Panc1 (cell line): ENCODE measurements at regions not wholly inside any gene's neighbourhood (a gene's known extent, or its start where the extent isn't known, plus 50 kb on each side); places are given as distances from the start of the nearest gene placed in this dataset.

Experiments
- ATAC-seq: fragments of 200-7000 bp; cut with Tn5 transposase; 2 replicates; pipeline ENCODE4 v1.9.1; 2020; ENCODE audit warnings: mild to moderate bottlenecking, moderate library complexity
- BruUV-seq: library from RNA; stranded (reverse); fragments of 400-500 nt; replicated peaks from 2 replicates; lab custom pipeline; 2021; lab: Mats Ljungman, UMichigan
- CTCF ChIA-PET: fragments of 300-600 bp; sonication (Branson Sonifier 250); formaldehyde crosslinking; loops from one replicate; lab custom pipeline; 2022; ENCODE audit warnings: antibody characterized with exemption; lab: Charles Lee
- POLR2A ChIA-PET: fragments of 300-600 bp; sonication (Branson Sonifier 250); formaldehyde crosslinking; loops from one replicate; lab custom pipeline; 2022; ENCODE audit warnings: antibody characterized with exemption; lab: Charles Lee
- DNase-seq: peaks from one replicate; pipeline ENCODE4 v3.0.0-alpha.2; 2010; ENCODE audit warnings: low read depth, low spot score
- H3K27ac ChIP-seq: 2 replicates; pipeline ENCODE4 v1.5.1; 2011; ENCODE audit warnings: mild to moderate bottlenecking, low read length, inconsistent platforms
- H3K27me3 ChIP-seq: fragments of 200-500 bp; sonication (Bioruptor generic); 2 replicates; pipeline ENCODE4 v1.6.0; 2014; ENCODE audit warnings: low read length, inconsistent platforms; ENCODE audit not compliant: control insufficient read depth, insufficient read depth
- H3K36me3 ChIP-seq: fragments of 200-500 bp; sonication (Bioruptor generic); 2 replicates; pipeline ENCODE4 v1.5.1; 2014; ENCODE audit warnings: inconsistent platforms, mild to moderate bottlenecking, low read length, moderate library complexity; ENCODE audit not compliant: control insufficient read depth, insufficient read depth
- H3K4me1 ChIP-seq: 2 replicates; pipeline ENCODE4 v1.5.1; 2011; ENCODE audit warnings: inconsistent platforms, mild to moderate bottlenecking, low read length, moderate library complexity; ENCODE audit not compliant: control insufficient read depth, insufficient read depth
- H3K4me3 ChIP-seq, 2 experiments: 2 replicates each; pipeline ENCODE4 v1.5.1; 2011 to 2012; ENCODE audit warnings: low read depth in 2 of 2, low read length in 2 of 2, mild to moderate bottlenecking in 2 of 2, inconsistent platforms in 1 of 2, moderate library complexity in 1 of 2
- H3K9me3 ChIP-seq: fragments of 200-500 bp; sonication (Bioruptor generic); 2 replicates; pipeline ENCODE4 v1.5.1; 2014; ENCODE audit warnings: low read depth, mild to moderate bottlenecking, inconsistent platforms, low read length, moderate library complexity; ENCODE audit not compliant: control insufficient read depth, insufficient read depth
- CTCF ChIP-seq: fragments of 450-650 bp; IDR thresholded peaks from 2 replicates; pipeline ENCODE4 v1.5.1; 2017; ENCODE audit warnings: mild to moderate bottlenecking
- POLR2AphosphoS5 ChIP-seq: IDR thresholded peaks from 2 replicates; pipeline ENCODE4 v1.6.1; 2012; ENCODE audit warnings: mild to moderate bottlenecking, low read depth, low read length, moderate library complexity
- REST ChIP-seq, 2 experiments: IDR thresholded peaks; 2 replicates each; pipeline ENCODE4 v1.6.1; 2011 to 2012; ENCODE audit warnings: low read depth in 2 of 2, control low read depth in 1 of 2, low read length in 1 of 2, mild to moderate bottlenecking in 1 of 2, moderate library complexity in 1 of 2; ENCODE audit not compliant: insufficient read depth in 1 of 2
- SIN3A ChIP-seq: IDR thresholded peaks from 2 replicates; pipeline ENCODE4 v1.6.1; 2012; ENCODE audit warnings: low read depth, mild to moderate bottlenecking, low read length, moderate library complexity, borderline replicate concordance; ENCODE audit not compliant: insufficient read depth
- TCF7L2 ChIP-seq: IDR thresholded peaks from 2 replicates; pipeline ENCODE4 v1.6.1; 2011; ENCODE audit warnings: mild to moderate bottlenecking, low read depth, low read length, inconsistent platforms
- in situ Hi-C: cut with HindIII; loops from 2 replicates; pipeline ENCODE4 v1.10.0; 2016; ENCODE audit warnings: low sequenced_read_pairs, low pct_unique_long_range_greater_than_20kb
- intact Hi-C: fragments of 100-400 bp; cut with micrococcal nuclease; formaldehyde crosslinking; loops from one replicate; pipeline ENCODE4 v1.10.0; 2022; ENCODE audit not compliant: unreplicated experiment

- H3K4me3 ChIP-seq: no peak overlapping the region
- H3K36me3 ChIP-seq: no peaks in the 10 kb centered on the region
- no peak for DNase-seq
- intact Hi-C loops: loop anchor here (10.0 kb wide), 1 partner anchor 482 kb away; the partner anchor contains the start of gene ZSWIM6
- no peak overlapping the region for H3K27ac ChIP-seq
- no TSS peak for BruUV-seq
- ATAC-seq: no peak
- H3K9me3 ChIP-seq: no peaks in the 10 kb centered on the region
- POLR2A ChIA-PET: no interaction called here
- H3K27me3 ChIP-seq: peaks cover 42% of the 10 kb centered on the region
- no peak for TF ChIP-seq SIN3A
- no peak for TF ChIP-seq CTCF
- TF ChIP-seq REST (IDR thresholded peaks at IDR 0.05; ENCODE audit: insufficient read depth in 1 of 2, low read depth in 2 of 2, low read length in 1 of 2): no peak
- no peak for TF ChIP-seq TCF7L2
- no peak for TF ChIP-seq POLR2AphosphoS5
- no peaks in the 10 kb centered on the region for H3K4me1 ChIP-seq
- in situ Hi-C loops: no loop called here
- CTCF ChIA-PET: interaction anchor here (0.7 kb wide), 1 partner anchor 211 kb away, joined by 8 read pairs; no protein-coding TSS in a partner anchor
These were observed 484.8 kb downstream of the ZSWIM6 start for GRCh38 chr5:61816585-61817450.

- Histone ChIP-seq H3K4me3 (no peak overlapping the region), H3K36me3 (no peaks in the 10 kb centered on the region), H3K27me3 (peaks cover 42% of the 10 kb centered on the region), H3K9me3 (no peaks in the 10 kb centered on the region), H3K27ac (no peak overlapping the region), H3K4me1 (no peaks in the 10 kb centered on the region)
- CTCF ChIA-PET: interaction anchor here (0.7 kb wide), 1 partner anchor 212 kb away, joined by 8 read pairs; no protein-coding TSS in a partner anchor
- no TSS peak for BruUV-seq
- in situ Hi-C loops (no loop called here), intact Hi-C loops (loop anchor here (10.0 kb wide), 1 partner anchor 483 kb away; the partner anchor contains the start of gene ZSWIM6)
- TF ChIP-seq TCF7L2 (no peak), POLR2AphosphoS5 (no peak), REST (IDR thresholded peaks at IDR 0.05; ENCODE audit: insufficient read depth in 1 of 2, low read depth in 2 of 2, low read length in 1 of 2) (no peak), SIN3A (no peak), CTCF (peak; percentile 77)
- peak; percentile 86 for ATAC-seq
- POLR2A ChIA-PET: no interaction called here
- peak; percentile 15 for DNase-seq
These were observed 485.6 kb downstream of the ZSWIM6 start for GRCh38 chr5:61817472-61818326.
